Astrocyte of the cerebellum (primary cell): ENCODE measurements at regions not wholly inside any gene's neighbourhood (a gene's known extent, or its start where the extent isn't known, plus 50 kb on each side); places are given as distances from the start of the nearest gene placed in this dataset.

Source experiments
- DNase-seq: peaks from one replicate; pipeline ENCODE4 v3.0.0-alpha.2; 2011; ENCODE audit warnings: low read depth
- H3K4me3 ChIP-seq: 2 replicates; pipeline ENCODE4 v1.5.1; 2011; ENCODE audit warnings: mild to moderate bottlenecking, low read depth, low read length, moderate library complexity
- in situ Hi-C: cut with HindIII; loops from 2 replicates; pipeline ENCODE4 v1.10.0; 2017; ENCODE audit warnings: low sequenced_read_pairs
- TF ChIP-seq, protein P1 (sequence below): IDR thresholded peaks from 2 replicates; pipeline ENCODE4 v1.5.1; 2012; ENCODE audit warnings: low read length, low read depth, moderate library complexity, mild to moderate bottlenecking; ENCODE audit errors: missing control alignments

DNA sequence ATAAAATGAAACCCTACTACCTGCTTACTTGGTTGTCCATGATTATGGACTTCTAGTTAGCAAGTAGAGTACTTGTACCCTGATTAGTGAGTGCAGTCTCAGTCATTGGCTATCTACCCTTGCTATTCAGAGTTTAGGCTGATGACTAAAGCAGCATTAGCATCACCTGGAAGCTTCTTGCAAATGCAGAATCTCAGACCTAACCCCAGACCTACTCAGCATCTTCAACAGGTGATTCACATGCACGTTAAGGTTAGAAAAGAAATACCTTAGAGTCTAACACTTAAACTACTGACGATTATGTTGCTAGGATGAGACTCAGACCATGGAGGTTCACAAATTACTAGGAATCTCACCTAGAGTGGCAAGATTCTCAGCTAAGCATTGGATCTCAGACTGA is 399.9 kb upstream of the FANCL start:
- no peak overlapping the region for H3K4me3 ChIP-seq
- in situ Hi-C loops = no loop called here
- DNase-seq = no peak
- TF ChIP-seq, protein P1, sequence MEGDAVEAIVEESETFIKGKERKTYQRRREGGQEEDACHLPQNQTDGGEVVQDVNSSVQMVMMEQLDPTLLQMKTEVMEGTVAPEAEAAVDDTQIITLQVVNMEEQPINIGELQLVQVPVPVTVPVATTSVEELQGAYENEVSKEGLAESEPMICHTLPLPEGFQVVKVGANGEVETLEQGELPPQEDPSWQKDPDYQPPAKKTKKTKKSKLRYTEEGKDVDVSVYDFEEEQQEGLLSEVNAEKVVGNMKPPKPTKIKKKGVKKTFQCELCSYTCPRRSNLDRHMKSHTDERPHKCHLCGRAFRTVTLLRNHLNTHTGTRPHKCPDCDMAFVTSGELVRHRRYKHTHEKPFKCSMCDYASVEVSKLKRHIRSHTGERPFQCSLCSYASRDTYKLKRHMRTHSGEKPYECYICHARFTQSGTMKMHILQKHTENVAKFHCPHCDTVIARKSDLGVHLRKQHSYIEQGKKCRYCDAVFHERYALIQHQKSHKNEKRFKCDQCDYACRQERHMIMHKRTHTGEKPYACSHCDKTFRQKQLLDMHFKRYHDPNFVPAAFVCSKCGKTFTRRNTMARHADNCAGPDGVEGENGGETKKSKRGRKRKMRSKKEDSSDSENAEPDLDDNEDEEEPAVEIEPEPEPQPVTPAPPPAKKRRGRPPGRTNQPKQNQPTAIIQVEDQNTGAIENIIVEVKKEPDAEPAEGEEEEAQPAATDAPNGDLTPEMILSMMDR = no peak

DNA sequence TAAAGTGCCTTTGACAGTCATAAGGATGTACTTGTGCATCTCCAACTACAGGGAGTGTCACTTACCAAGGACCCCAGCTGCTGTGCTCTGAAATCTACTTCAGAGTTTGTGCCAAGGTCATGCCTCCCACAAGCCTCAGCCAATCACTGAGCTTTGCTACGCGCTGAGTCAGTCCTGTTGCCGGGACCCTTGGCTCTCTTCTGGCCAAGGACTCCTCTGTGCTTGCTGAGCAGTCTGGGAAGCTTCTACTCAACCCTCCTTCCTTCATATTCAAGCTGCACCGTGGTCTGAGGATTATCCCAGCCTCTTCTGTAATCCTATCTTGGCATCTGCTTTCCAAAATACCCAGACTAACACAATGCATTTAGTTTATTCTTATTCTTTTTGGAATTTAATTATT is 398.9 kb upstream of the FANCL start:
- in situ Hi-C loops = no loop called here
- H3K4me3 ChIP-seq = no peak overlapping the region
- TF ChIP-seq, protein P1 = no peak
- no peak for DNase-seq

DNA sequence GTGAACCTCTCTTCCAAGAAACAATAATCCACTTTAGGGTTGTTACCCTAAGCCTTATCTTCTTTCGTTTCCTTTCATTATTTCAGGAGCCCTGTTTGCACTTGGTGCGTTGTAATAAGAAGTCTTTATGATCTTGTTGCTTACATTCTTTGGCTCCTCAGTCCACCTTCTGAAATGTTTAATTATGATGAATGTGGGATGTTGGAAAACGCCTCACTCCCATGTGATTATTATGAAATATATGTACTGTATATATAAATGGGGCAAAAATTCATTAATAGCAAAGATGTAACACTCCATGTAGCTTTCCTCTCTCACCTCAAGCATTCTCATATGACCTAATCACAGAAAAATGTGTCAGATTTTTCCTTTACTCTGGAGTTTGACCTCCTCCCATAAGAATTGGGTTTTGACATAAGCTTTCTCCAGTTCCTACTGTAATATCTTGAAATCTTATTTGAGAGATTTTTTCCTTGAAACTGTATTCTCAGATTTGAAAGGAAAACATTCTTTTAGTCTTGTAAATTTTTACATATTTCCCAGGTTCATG is 397.2 kb upstream of the FANCL start:
- in situ Hi-C loops = no loop called here
- no peak for DNase-seq
- no peak overlapping the region for H3K4me3 ChIP-seq
- TF ChIP-seq, protein P1 = no peak

DNA sequence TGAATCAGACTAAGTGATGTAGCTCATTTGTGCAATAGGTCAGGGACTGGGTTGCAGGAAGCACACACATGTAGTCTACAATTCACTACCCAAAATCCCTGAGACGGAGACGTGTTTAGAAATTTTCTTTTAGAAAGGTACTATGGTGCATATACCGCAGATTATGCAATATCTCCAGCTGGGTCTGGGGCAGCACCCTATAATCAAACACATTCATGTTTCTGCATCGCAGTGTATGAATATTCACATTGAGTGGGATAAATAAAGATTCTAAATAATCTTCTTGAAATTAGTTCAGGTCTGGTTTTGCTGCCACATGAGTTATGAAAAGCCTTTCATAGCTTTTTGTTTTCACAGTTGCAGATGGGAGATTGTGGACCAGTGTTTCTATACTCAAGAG is 395.7 kb upstream of the FANCL start:
- no peak overlapping the region for H3K4me3 ChIP-seq
- no peak for DNase-seq
- TF ChIP-seq, protein P1 = no peak
- in situ Hi-C loops = no loop called here

DNA sequence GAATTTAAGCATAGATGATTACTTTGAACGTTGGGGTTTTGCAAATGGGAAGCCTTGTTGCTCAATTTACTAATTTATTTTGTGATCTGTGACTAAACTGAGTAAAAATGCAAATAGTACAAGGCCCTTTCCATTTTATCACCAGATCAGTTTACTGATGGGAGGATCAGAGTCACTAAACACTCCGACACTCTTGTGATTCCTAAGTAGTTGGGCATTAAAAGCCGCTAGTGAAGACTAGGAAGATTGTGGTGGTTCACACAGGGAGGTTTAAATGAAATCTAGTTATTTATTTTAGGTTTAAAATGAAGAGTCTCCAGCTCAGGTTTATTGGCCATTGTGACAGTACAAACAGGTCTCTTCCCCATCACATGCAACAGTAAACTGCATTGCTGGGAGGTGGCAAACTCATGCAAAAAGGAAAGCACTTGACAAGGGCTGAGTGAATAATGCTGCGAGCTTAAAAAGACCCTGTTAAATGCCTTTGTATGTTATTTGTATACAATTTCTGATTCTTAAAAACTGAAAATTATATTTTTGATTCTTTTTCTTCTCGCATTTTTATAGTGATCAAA is 394.8 kb upstream of the FANCL start:
- in situ Hi-C loops = no loop called here
- DNase-seq = no peak
- no peak overlapping the region for H3K4me3 ChIP-seq
- TF ChIP-seq, protein P1 = no peak

DNA sequence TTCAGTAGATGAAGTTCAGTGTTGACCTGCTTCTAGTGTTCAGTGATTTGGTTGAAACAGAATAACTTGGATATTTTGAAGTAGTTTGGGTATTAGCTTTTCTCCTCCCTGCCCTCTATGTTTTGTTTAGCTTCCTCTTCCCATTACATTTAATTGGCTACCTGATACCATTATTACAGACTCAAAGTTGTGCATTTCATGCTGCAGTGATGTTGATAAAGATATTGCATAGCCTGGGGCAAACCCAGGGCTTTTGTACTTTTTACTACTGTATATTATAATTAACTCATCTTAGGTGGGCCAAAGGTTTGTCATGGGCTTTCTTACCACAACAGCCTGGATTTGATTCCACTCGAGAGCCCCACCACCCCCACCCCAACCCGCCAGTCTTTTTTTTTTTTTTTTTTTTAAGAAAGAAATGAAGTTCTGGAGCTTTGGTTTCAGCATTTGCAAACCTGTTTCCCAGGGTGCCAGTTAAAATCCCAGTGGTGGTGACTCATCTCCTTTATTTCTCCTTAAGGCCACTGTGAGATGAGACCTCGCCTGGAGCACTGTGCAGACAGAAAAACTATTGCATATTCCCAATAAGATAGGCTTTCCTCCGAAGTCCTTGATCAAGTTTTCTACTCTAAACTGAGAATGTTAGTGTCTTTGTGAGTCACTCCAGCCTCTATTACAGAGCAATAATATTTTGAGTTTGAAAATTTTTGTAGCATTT is 393.7 kb upstream of the FANCL start:
- TF ChIP-seq, protein P1 = no peak
- in situ Hi-C loops = no loop called here
- H3K4me3 ChIP-seq = no peak overlapping the region
- no peak for DNase-seq
